GM12872 (cell line): ENCODE measurements at regions not wholly inside any gene's neighbourhood (a gene's known extent, or its start where the extent isn't known, plus 50 kb on each side); places are given as distances from the start of the nearest gene placed in this dataset.

ENCODE experiments used
- CTCF ChIP-seq: IDR thresholded peaks from 3 replicates; pipeline ENCODE4 v1.5.1; 2011; ENCODE audit warnings: low read depth, mild to moderate bottlenecking, low read length, moderate library complexity; ENCODE audit not compliant: insufficient read depth

- no peak for TF ChIP-seq CTCF
Measured at GRCh38 chr18:55869556-55870501, 281.8 kb upstream of the TCF4 start.

GRCh38 chr18:55868909-55869308 lies 280.9 kb upstream of the TCF4 start:
- no peak for TF ChIP-seq CTCF

GRCh38 chr18:55866886-55867285 lies 278.9 kb upstream of the TCF4 start:
- no peak for TF ChIP-seq CTCF

- no peak for TF ChIP-seq CTCF
Measured at GRCh38 chr18:55866006-55866405, 278.0 kb upstream of the TCF4 start.

GRCh38 chr18:55864281-55864680 lies 276.3 kb upstream of the TCF4 start:
- no peak for TF ChIP-seq CTCF

- TF ChIP-seq CTCF: no peak
Measured at GRCh38 chr18:55863876-55864275, 275.9 kb upstream of the TCF4 start.

GRCh38 chr18:55863391-55863706 lies 275.4 kb upstream of the TCF4 start:
- no peak for TF ChIP-seq CTCF
